ENCODE measurements at regions not wholly inside any gene's neighbourhood (a gene's known extent, or its start where the extent isn't known, plus 50 kb on each side); places are given as distances from the start of the nearest gene placed in this dataset.

DNA sequence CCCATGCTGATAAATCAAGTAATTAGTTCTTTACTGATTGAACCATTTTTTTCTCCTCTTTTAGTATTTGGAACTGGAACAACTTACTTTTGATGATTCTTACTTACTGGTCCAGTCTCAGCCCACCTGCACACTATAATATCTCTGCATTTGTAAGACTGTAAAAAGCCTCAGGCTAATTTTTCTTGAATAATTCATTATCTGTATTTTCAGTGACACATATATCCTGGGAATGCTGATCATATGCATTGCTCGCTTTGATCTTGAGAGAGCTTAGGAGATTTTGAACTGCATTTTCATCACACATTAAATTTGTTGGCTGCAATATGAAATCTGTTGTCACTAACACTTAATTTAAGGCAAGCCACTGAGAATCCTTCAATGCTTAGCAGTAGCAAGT lies 760.6 kb downstream of the EDEM1 start:
- H3K36me3 ChIP-seq (ENCODE audit: low read length): no peaks in the 10 kb centered on the region
- H3K9ac ChIP-seq (ENCODE audit: low read length): no peak overlapping the region
- no peaks in the 10 kb centered on the region for H3K79me2 ChIP-seq (ENCODE audit: insufficient read depth, low read length)
- no peaks in the 10 kb centered on the region for H4K20me1 ChIP-seq (ENCODE audit: low read depth, low read length)
- no peaks in the 10 kb centered on the region for H3F3A ChIP-seq (ENCODE audit: insufficient read depth)
- no peak overlapping the region for H3K27ac ChIP-seq (ENCODE audit: low read depth, low read length)
- H3K27me3 ChIP-seq (ENCODE audit: low read length): no peaks in the 10 kb centered on the region
- no peak overlapping the region for H2AFZ ChIP-seq (ENCODE audit: low read depth, low read length, severe bottlenecking)
- no peaks in the 10 kb centered on the region for H3K9me3 ChIP-seq (ENCODE audit: insufficient read depth, low read length)
- no peak overlapping the region for H3K4me3 ChIP-seq (ENCODE audit: insufficient read depth, low read length, poor library complexity, severe bottlenecking)
- no peaks in the 10 kb centered on the region for H3K9me2 ChIP-seq (replicated peaks; ENCODE audit: insufficient read depth, low read length)
- no peak overlapping the region for H3K4me2 ChIP-seq (ENCODE audit: low read depth, low read length, poor library complexity, severe bottlenecking)
- TF ChIP-seq EZH2phosphoT487 (conservative IDR thresholded peaks at IDR 0.05; ENCODE audit: low read length): no peak
- TF ChIP-seq, protein P1, sequence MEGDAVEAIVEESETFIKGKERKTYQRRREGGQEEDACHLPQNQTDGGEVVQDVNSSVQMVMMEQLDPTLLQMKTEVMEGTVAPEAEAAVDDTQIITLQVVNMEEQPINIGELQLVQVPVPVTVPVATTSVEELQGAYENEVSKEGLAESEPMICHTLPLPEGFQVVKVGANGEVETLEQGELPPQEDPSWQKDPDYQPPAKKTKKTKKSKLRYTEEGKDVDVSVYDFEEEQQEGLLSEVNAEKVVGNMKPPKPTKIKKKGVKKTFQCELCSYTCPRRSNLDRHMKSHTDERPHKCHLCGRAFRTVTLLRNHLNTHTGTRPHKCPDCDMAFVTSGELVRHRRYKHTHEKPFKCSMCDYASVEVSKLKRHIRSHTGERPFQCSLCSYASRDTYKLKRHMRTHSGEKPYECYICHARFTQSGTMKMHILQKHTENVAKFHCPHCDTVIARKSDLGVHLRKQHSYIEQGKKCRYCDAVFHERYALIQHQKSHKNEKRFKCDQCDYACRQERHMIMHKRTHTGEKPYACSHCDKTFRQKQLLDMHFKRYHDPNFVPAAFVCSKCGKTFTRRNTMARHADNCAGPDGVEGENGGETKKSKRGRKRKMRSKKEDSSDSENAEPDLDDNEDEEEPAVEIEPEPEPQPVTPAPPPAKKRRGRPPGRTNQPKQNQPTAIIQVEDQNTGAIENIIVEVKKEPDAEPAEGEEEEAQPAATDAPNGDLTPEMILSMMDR (IDR thresholded peaks at IDR 0.05; ENCODE audit: insufficient read depth, low read length, poor library complexity, severe bottlenecking): no peak

DNA sequence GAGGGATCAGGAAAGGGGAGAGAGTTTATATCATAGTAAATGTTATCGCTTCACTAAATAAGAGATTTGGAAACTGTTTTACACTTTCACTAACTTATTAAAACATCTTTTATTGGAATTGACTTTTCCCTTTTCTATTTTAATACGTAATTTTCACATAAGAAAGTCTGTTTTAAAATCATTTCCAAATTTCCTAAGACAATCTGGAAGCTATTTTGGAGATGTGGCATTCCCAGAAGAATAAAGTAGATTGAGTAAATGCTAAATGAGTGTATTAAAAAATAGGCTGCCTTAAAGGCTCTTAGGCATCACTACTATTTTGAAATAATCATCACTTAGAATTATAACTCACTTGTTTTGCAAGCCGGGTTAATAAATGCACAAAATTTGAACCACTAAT lies 763.5 kb downstream of the EDEM1 start:
- Histone ChIP-seq H3F3A (ENCODE audit: insufficient read depth) (no peaks in the 10 kb centered on the region), H4K20me1 (ENCODE audit: low read depth, low read length) (no peaks in the 10 kb centered on the region), H3K9me3 (ENCODE audit: insufficient read depth, low read length) (no peaks in the 10 kb centered on the region), H3K9ac (ENCODE audit: low read length) (no peak overlapping the region), H3K27ac (ENCODE audit: low read depth, low read length) (no peak overlapping the region), H3K27me3 (ENCODE audit: low read length) (no peaks in the 10 kb centered on the region), H3K4me2 (ENCODE audit: low read depth, low read length, poor library complexity, severe bottlenecking) (no peak overlapping the region), H3K79me2 (ENCODE audit: insufficient read depth, low read length) (no peaks in the 10 kb centered on the region), H3K4me3 (ENCODE audit: insufficient read depth, low read length, poor library complexity, severe bottlenecking) (no peak overlapping the region), H3K36me3 (ENCODE audit: low read length) (no peaks in the 10 kb centered on the region), H3K9me2 (replicated peaks; ENCODE audit: insufficient read depth, low read length) (no peaks in the 10 kb centered on the region), H2AFZ (ENCODE audit: low read depth, low read length, severe bottlenecking) (no peak overlapping the region)
- TF ChIP-seq EZH2phosphoT487 (conservative IDR thresholded peaks at IDR 0.05; ENCODE audit: low read length): no peak
- TF ChIP-seq, protein P1 (IDR thresholded peaks at IDR 0.05; ENCODE audit: insufficient read depth, low read length, poor library complexity, severe bottlenecking): no peak

DNA sequence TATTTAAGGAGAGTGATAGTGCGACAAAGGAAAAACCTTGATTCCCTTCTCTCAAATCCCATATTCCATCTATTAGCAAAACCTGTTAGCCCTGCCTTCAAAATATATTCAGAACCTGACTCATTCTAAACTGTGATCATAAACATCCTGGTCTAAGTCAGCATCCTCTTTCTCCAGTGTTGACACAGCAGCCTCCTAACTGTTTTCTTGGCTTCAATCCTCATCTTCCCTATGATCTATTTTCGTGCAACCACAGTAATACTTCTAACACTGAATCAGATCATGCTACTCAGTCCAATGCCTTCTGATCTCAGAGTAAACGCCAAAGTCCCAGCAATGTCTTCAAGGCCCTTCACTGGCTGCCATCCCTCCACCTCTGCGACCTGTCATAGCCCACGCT lies 785.1 kb downstream of the EDEM1 start:
- Histone ChIP-seq H2AFZ (ENCODE audit: low read depth, low read length, severe bottlenecking) (no peak overlapping the region), H3K9ac (ENCODE audit: low read length) (no peak overlapping the region), H4K20me1 (ENCODE audit: low read depth, low read length) (no peaks in the 10 kb centered on the region), H3K27me3 (ENCODE audit: low read length) (no peaks in the 10 kb centered on the region), H3F3A (ENCODE audit: insufficient read depth) (no peaks in the 10 kb centered on the region), H3K4me3 (ENCODE audit: insufficient read depth, low read length, poor library complexity, severe bottlenecking) (no peak overlapping the region), H3K9me2 (replicated peaks; ENCODE audit: insufficient read depth, low read length) (no peaks in the 10 kb centered on the region), H3K9me3 (ENCODE audit: insufficient read depth, low read length) (no peaks in the 10 kb centered on the region), H3K27ac (ENCODE audit: low read depth, low read length) (no peak overlapping the region), H3K36me3 (ENCODE audit: low read length) (no peaks in the 10 kb centered on the region), H3K4me2 (ENCODE audit: low read depth, low read length, poor library complexity, severe bottlenecking) (no peak overlapping the region), H3K79me2 (ENCODE audit: insufficient read depth, low read length) (no peaks in the 10 kb centered on the region)
- TF ChIP-seq, protein P1 (IDR thresholded peaks at IDR 0.05; ENCODE audit: insufficient read depth, low read length, poor library complexity, severe bottlenecking): no peak
- TF ChIP-seq EZH2phosphoT487 (conservative IDR thresholded peaks at IDR 0.05; ENCODE audit: low read length): no peak
